GM19467 (cell line): ENCODE measurements at regions not wholly inside any gene's neighbourhood (a gene's known extent, or its start where the extent isn't known, plus 50 kb on each side); places are given as distances from the start of the nearest gene placed in this dataset.

ENCODE experiments used
- ATAC-seq: cut with Tn5 transposase; IDR thresholded peaks from one replicate; pipeline ENCODE4 v1.9.1; 2021; ENCODE audit warnings: mild to moderate bottlenecking, moderate library complexity; ENCODE audit not compliant: unreplicated experiment

- no peak for ATAC-seq
Measured at GRCh38 chr9:1653282-1653681, 361.9 kb upstream of the SMARCA2 start.

GRCh38 chr9:1658661-1659362, 356.3 kb upstream of the SMARCA2 start:
- no peak for ATAC-seq

GRCh38 chr9:1659363-1659690, 355.8 kb upstream of the SMARCA2 start:
- no peak for ATAC-seq

GRCh38 chr9:1668441-1668840, 346.7 kb upstream of the SMARCA2 start:
- ATAC-seq = no peak

GRCh38 chr9:1673300-1673699, 341.8 kb upstream of the SMARCA2 start:
- ATAC-seq = no peak

- no peak for ATAC-seq
Measured at GRCh38 chr9:1676771-1677170, 338.4 kb upstream of the SMARCA2 start.

- ATAC-seq = no peak
Measured at GRCh38 chr9:1683951-1684350, 331.2 kb upstream of the SMARCA2 start.

GRCh38 chr9:1698991-1699390, 316.2 kb upstream of the SMARCA2 start:
- no peak for ATAC-seq

GRCh38 chr9:1701113-1701512, 314.0 kb upstream of the SMARCA2 start:
- ATAC-seq = no peak

- ATAC-seq = no peak
Measured at GRCh38 chr9:1702701-1703100, 312.4 kb upstream of the SMARCA2 start.

GRCh38 chr9:1707291-1707690, 307.9 kb upstream of the SMARCA2 start:
- no peak for ATAC-seq

GRCh38 chr9:1708219-1708618, 306.9 kb upstream of the SMARCA2 start:
- no peak for ATAC-seq

- no peak for ATAC-seq
Measured at GRCh38 chr9:1709347-1709746, 305.8 kb upstream of the SMARCA2 start.

GRCh38 chr9:1712861-1713450, 302.2 kb upstream of the SMARCA2 start:
- no peak for ATAC-seq

- ATAC-seq = no peak
Measured at GRCh38 chr9:1713841-1714240, 301.3 kb upstream of the SMARCA2 start.

- ATAC-seq = no peak
Measured at GRCh38 chr9:1717882-1718281, 297.3 kb upstream of the SMARCA2 start.

GRCh38 chr9:1718836-1719235, 296.3 kb upstream of the SMARCA2 start:
- ATAC-seq = no peak

GRCh38 chr9:1721196-1721595, 294.0 kb upstream of the SMARCA2 start:
- no peak for ATAC-seq

GRCh38 chr9:1722404-1722803, 292.7 kb upstream of the SMARCA2 start:
- no peak for ATAC-seq

GRCh38 chr9:1723522-1724015, 291.6 kb upstream of the SMARCA2 start:
- no peak for ATAC-seq

- no peak for ATAC-seq
Measured at GRCh38 chr9:1726993-1727759, 288.0 kb upstream of the SMARCA2 start.

- ATAC-seq = no peak
Measured at GRCh38 chr9:1729631-1730030, 285.5 kb upstream of the SMARCA2 start.
